ENCODE measurements at regions not wholly inside any gene's neighbourhood (a gene's known extent, or its start where the extent isn't known, plus 50 kb on each side); places are given as distances from the start of the nearest gene placed in this dataset.
"Not testable (repeated sequence)": the region's sequence is repeated elsewhere in the genome, so short reads cannot be mapped to it uniquely, and the experiment has no call there.

GRCh38 chr6:137788248-137788647, 78.8 kb upstream of the TNFAIP3 start:
- no peak for DNase-seq

DNA sequence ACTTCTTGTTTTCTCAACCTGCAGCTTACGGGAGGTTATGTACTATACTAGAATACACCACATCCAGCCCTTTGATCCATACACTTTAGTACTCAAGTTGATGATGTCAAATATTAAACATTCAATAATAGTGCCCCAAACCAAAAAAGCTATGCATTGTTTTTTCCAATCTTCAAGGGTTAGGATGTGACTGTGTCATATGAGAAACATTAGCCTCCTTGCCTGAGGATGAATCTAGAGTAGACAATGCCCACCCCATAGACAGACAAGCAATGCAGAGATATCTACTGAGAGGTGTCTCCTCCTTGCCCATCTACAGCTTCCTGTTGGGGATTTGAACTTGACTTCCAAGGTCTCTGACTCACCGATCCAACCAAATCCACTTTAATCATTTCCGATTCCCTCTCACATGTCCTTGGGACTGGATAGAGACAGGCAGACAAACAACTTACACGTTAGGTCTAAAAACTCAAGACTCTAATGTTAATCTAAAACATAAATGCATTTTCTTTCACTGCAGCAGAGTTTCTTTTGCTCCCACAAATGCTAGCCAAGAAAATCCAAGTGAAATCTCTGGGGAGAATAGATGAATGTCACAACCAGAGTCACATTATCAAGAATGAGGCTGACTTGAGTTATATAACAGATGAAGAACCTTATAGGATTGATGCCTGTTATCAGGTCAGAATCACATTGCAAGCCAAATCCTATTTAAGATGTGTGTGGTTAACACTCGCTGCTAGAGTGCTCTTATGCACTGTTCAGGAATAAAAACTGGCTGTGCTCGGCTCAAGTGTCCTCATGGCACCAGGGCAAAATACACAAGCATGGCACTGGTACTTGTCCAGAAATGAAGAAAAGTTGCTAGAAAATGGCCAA, 75.5 kb upstream of the TNFAIP3 start:
- no peak for DNase-seq

DNA sequence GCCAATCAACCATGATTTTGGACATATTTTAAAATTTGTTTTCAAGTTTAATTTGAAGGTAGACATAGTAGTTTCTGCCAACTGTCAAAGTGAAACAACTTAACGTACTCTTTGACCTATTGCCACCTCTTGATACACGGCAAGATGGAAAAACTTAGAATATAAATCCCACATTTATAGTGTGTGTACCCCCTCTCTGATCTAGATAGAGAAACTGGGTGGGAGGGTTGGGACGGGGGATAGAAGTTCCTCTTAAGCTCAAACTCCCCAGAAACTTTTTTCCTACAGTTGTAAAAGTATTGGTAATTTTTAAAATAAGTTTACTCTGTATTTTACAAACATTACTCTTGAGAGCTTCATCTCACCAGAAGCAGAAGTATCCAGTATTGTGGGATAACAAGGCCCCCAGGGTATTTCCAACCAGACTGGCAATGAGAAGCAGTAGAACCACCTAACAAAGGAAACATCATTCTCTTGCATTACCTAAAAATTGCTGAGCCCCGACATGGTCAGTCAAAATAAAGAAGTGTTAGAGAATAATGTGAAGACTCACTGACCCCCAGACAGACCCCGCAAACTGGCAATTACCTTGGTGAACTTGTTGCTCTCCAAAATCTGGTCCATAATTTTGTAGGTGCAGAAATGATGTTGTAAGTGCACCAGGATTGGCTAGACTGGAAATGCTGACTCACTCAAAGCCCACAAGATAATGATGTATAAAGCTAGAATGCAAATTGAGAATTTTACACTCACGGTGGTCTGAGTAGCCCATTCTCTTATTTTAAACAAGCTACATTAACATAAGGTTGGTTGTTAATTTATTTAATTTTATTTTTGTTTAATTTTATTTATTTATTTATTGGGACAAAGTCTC, 74.7 kb upstream of the TNFAIP3 start:
- no peak for DNase-seq

GRCh38 chr6:137793805-137794515, 73.1 kb upstream of the TNFAIP3 start:
- no peak for DNase-seq

- DNase-seq, result no peak
Observed at GRCh38 chr6:137794516-137795201, 72.4 kb upstream of the TNFAIP3 start.

DNA sequence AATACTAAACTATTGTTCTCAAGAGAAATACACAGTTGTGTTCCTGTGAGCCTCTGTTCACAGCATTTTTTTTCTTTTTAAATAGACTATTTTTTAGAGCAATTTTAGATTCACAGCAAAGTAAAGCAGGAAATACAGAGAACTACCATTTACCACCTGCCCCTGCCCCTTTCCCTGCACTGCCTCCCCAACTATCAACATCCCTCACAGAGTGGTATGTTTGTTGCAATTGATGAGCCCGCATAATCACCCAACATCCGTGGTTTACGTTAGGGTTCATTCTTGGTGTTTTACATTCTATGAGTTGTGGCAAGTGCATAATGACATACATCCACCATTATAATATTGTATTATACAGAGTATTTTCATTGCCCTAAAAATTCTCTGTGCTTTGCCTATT, 71.6 kb upstream of the TNFAIP3 start:
- DNase-seq, result no peak

DNA sequence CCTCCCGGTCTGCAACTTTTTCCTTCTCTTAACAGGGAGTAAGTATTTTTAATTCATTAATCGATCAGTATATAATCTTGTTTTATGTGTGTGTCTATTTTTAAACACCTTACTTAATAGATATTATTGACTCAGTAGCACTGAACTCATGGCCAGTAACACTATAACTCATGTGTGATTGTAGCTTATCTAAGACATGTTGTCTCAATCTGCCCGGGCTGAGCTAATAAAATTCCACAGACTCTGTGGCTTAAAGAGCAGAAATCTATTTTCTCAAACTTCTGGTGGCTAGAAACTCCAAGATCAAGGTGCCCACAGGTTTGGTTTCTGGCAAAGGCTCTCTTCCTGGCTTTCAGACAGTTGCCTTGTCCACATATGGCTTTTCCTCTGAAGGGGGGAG, 68.8 kb upstream of the TNFAIP3 start:
- DNase-seq, result peak; percentile 60

DNA sequence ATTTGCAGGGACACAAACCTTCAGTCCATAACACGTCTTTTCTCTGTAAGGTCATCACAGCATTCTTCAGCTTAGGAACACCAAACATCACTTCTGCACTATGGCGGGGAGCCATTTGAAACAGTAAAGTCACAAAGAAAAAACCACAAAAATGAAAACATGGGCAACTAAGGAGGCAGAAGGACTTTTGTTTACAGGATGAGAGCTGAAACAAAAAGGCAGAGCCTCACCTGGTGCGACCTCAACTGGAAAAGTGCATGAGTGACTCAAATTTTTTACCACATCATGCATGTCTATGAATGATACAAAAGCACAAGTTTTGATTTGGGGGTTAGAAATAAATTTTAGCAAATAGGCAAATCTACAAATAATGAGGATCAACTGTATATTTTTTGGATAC, 68.2 kb upstream of the TNFAIP3 start:
- no peak for DNase-seq

GRCh38 chr6:137799950-137800568, 67.0 kb upstream of the TNFAIP3 start:
- DNase-seq, result peak; percentile 34

- no peak for DNase-seq
Observed at GRCh38 chr6:137800762-137801161, 66.3 kb upstream of the TNFAIP3 start.

DNA sequence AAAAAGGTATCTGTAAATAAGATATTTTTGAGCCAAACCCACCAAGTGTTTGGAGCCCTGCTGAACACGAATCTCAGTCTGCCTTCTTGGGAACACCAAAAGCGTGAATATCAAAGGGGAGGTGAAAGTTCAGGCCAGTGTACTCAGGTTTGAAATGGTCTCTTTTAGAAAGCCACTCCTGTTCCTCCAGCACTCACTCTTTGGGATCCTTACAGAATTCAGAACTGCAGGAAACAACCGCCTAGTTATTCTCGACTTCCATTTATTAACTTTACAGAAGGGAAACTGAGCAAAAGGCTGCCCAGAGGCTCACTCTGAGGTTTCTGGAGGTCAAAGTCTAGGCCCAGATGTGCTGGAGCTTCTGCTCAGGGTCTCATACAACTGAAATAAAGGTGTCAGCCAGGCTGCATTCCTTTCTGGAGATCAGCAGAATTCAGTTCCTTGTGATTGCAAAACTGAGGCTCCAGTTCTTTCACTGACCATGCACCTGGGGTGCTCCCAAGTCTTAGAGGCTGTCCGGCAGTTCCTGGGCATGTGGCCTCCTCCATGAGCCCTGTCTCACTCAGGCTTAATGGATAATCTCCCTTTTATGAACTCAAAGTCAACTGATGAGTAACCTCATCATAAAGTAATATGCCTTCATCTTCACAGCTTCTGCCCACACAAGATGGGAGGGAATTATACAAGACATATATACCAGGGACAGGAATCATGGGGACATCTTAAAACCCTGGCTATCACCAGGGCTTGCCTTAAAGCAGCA, 65.5 kb upstream of the TNFAIP3 start:
- DNase-seq, result no peak

DNA sequence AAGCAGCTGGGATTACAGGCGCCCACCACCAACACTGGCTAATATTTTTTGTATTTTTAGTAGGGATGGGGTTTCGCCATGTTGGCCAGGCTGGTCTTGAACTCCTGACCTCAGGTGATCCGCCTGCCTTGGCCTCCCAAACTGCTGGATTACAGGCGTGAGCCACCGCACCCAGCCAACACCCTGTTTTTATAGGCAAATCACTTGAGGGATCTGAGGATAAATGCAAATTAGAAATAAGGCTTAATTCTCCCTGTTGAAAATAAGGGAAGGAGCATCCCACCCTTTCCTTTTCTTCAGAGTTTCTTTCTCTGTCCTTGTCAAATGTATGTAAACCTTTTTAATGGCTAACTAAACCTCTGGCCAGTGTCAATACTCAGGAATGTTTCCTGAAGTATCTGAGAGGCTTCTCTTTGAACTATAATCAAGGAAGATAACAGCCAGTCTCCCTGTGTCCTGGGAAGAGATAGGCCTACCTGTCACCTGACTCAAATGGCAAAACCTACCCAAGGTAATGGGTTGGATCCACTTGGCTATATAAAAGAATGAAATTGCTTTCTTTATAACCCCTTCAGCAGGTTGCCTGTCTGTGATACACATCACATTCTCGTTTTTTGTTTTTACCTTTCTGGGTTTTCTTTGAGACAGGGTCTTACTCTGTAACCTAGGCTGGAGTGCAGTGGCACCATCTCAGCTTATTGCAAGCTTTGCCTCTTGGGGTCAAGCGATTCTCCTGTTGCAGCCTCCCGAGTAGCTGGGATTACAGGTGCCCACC, 64.5 kb upstream of the TNFAIP3 start:
- no peak for DNase-seq

DNA sequence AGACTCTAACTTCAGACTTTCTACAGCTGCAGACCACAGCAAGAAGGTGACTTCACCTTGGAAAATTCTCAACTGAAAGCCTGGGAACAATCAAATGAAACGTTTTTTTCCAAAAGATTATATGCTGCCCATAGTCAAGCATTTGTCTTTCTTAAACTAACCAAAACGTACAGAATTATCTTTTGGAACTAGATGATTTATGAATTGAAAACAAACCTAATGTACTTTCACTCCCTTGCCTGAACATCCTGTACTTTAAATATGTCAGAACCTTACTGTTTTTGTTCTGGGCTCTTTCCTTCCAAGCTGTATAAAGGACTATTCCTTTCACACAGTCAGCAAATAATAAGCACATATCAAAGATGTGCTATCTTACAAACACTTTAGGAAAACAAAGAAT, 62.4 kb upstream of the TNFAIP3 start:
- DNase-seq, result no peak

GRCh38 chr6:137805622-137806021, 61.4 kb upstream of the TNFAIP3 start:
- DNase-seq, result no peak

- DNase-seq, result no peak
Observed at GRCh38 chr6:137806914-137807682, 60.0 kb upstream of the TNFAIP3 start.

DNA sequence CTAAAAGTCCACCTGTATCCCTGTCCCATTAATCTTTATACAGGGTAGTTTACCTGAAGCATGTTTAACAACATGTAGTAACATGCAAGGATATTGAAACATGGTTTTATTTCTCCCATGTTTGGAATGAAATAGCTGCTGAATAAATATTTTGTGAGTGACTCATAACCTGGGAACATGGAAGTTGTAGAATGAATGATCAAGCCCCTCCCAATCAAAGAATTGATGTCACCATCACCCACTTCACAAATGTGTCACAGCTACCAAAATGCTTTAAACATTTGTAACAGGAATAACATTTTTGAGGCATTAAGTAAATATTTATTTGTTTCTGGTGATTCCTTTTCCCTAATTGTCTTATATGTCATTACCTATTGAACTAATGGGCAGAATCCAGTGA, 58.9 kb upstream of the TNFAIP3 start:
- peak; percentile 47 for DNase-seq

DNA sequence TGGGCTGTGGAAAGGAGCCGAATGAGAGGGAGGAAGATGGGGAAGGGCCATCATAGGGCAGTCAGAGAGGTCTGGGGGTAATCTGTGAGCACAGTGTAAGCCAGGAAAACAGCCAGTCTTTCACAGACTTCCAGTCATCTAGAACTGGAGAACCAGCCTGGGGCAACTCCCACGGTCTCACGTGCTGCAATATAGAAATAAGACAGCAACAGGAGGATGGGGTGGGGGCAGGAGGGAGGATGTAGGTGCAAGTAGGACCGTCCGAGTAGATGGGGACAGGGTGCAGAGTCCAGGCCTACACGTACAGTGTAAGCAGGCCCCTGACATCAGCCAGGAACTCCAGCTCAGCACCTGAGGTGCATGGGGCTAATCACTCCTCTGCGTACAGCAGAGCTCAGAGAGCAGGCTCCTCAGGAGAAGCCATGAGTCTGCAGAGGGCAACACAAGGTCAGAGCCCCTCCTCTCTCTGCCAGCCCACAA, 58.2 kb upstream of the TNFAIP3 start:
- no peak for DNase-seq

DNA sequence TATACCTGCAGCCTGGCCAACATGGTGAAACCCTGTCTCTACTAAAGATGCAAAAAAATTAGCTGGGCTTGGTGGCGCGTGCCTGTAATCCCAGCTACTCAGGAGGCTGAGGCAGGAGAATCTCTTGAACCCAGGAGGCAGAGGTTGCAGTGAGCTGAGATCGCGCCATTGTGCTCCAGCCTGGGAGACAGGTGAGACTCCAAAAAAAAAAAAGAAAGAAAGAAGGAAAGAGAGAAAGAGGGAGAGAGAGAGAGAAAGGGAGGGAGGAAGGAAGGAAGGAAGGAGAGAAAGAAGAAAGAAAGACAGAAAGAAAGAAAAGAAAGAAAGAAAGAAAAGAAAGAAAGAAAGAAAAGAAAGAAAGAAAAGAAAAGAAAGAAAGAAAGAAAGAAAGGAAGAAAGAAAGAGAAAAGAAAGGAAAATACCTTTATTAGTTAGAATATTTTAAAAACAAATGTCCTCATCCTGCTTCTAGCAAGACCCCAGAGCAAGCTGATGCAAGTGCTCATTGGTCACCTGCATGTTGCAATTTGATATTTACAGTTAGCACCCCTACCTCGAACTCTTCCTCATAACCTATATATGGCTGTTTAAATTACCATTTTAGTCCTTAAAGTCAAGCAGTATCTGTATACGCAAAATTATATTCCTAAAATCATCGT, 57.0 kb upstream of the TNFAIP3 start:
- not testable (repeated sequence) for DNase-seq

GRCh38 chr6:137810554-137811120, 56.4 kb upstream of the TNFAIP3 start:
- DNase-seq, result no peak

Measured in NCI-H226 (cell line).